HG03135 (cell line): ENCODE measurements at regions not wholly inside any gene's neighbourhood (a gene's known extent, or its start where the extent isn't known, plus 50 kb on each side); places are given as distances from the start of the nearest gene placed in this dataset.
"Not testable (repeated sequence)": the region's sequence is repeated elsewhere in the genome, so short reads cannot be mapped to it uniquely, and the experiment has no call there.

Experiments used
- ATAC-seq: cut with Tn5 transposase; IDR thresholded peaks from one replicate; pipeline ENCODE4 v1.9.1; 2021; ENCODE audit warnings: mild to moderate bottlenecking, moderate library complexity; ENCODE audit not compliant: unreplicated experiment

- ATAC-seq, result no peak
Measured at GRCh38 chr14:55843718-55844403, 263.9 kb downstream of the KTN1 start.

GRCh38 chr14:55845963-55846825, 266.2 kb downstream of the KTN1 start:
- ATAC-seq, result no peak

- ATAC-seq, result no peak
Measured at GRCh38 chr14:55846826-55847446, 266.9 kb downstream of the KTN1 start.

- no peak for ATAC-seq
Measured at GRCh38 chr14:55847766-55848165, 267.8 kb downstream of the KTN1 start.

- ATAC-seq, result no peak
Measured at GRCh38 chr14:55848964-55849363, 269.0 kb downstream of the KTN1 start.

- ATAC-seq, result no peak
Measured at GRCh38 chr14:55849833-55850232, 268.4 kb upstream of the PELI2 start.

GRCh38 chr14:55850825-55851241, 267.4 kb upstream of the PELI2 start:
- no peak for ATAC-seq

GRCh38 chr14:55851301-55851700, 266.9 kb upstream of the PELI2 start:
- no peak for ATAC-seq

GRCh38 chr14:55851961-55852360, 266.2 kb upstream of the PELI2 start:
- ATAC-seq, result no peak

- no peak for ATAC-seq
Measured at GRCh38 chr14:55855751-55856150, 262.5 kb upstream of the PELI2 start.

GRCh38 chr14:55858604-55859003, 259.6 kb upstream of the PELI2 start:
- ATAC-seq, result no peak

- ATAC-seq, result not testable (repeated sequence)
Measured at GRCh38 chr14:55861561-55861960, 256.6 kb upstream of the PELI2 start.

- no peak for ATAC-seq
Measured at GRCh38 chr14:55864890-55865655, 253.1 kb upstream of the PELI2 start.

GRCh38 chr14:55867311-55867710, 250.9 kb upstream of the PELI2 start:
- no peak for ATAC-seq

- ATAC-seq, result no peak
Measured at GRCh38 chr14:55867719-55868118, 250.5 kb upstream of the PELI2 start.

- no peak for ATAC-seq
Measured at GRCh38 chr14:55869397-55870049, 248.7 kb upstream of the PELI2 start.

GRCh38 chr14:55873169-55873568, 245.0 kb upstream of the PELI2 start:
- ATAC-seq, result no peak

GRCh38 chr14:55874785-55875184, 243.4 kb upstream of the PELI2 start:
- no peak for ATAC-seq

GRCh38 chr14:55877942-55878341, 240.3 kb upstream of the PELI2 start:
- no peak for ATAC-seq

- ATAC-seq, result no peak
Measured at GRCh38 chr14:55881577-55882241, 236.5 kb upstream of the PELI2 start.
